Thoracic aorta (tissue), 2 donors: ENCODE measurements at regions not wholly inside any gene's neighbourhood (a gene's known extent, or its start where the extent isn't known, plus 50 kb on each side); places are given as distances from the start of the nearest gene placed in this dataset.

Experiments
- ATAC-seq: fragments of 150-250 bp; one replicate; pipeline ENCODE4 v1.8.0; 2017; ENCODE audit warnings: low read depth; ENCODE audit not compliant: insufficient number of reproducible peaks, low FRiP score
- DNase-seq: peaks from one replicate; pipeline ENCODE4 v3.0.0-alpha.2; 2020; ENCODE audit warnings: low spot score
- H3K27ac ChIP-seq, 2 donors: fragments of 200-600 bp; sonication (generic); 1 replicate in 1 of 2; 2 replicates in 1 of 2; pipeline ENCODE4 v1.5.1; 2016; ENCODE audit warnings: mild to moderate bottlenecking in 2 of 2, moderate library complexity in 2 of 2
- H3K27me3 ChIP-seq: fragments of 200-600 bp; sonication (generic); replicated peaks from 2 replicates; pipeline ENCODE4 v1.6.0; 2016; ENCODE audit warnings: mild to moderate bottlenecking; ENCODE audit not compliant: insufficient read depth
- H3K36me3 ChIP-seq: fragments of 200-600 bp; sonication (generic); one replicate; pipeline ENCODE4 v1.5.1; 2016
- H3K4me1 ChIP-seq, 2 donors: fragments of 200-600 bp; sonication (generic); 1 replicate in 1 of 2; 2 replicates in 1 of 2; pipeline versions ENCODE4 v1.5.1 to v1.6.0; 2016; ENCODE audit warnings: low read depth in 2 of 2, mild to moderate bottlenecking in 1 of 2; ENCODE audit not compliant: control insufficient read depth in 1 of 2
- H3K4me3 ChIP-seq: fragments of 200-600 bp; sonication (generic); 2 replicates; pipeline ENCODE4 v1.5.1; 2016; ENCODE audit warnings: mild to moderate bottlenecking
- H3K9me3 ChIP-seq: fragments of 200-600 bp; sonication (generic); 2 replicates; pipeline ENCODE4 v1.5.1; 2016
- TF ChIP-seq, protein P1 (sequence below): fragments of 200-600 bp; sonication (generic); IDR thresholded peaks from one replicate; pipeline ENCODE4 v1.5.1; 2019; ENCODE audit warnings: antibody characterized with exemption

GRCh38 chr2:43055086-43055912 lies 171.1 kb downstream of the ZFP36L2 start:
- Histone ChIP-seq H3K27me3 (no peaks in the 10 kb centered on the region), H3K4me1 (peaks cover 4 to 37% of the 10 kb centered on the region in 2 donors), H3K9me3 (no peaks in the 10 kb centered on the region), H3K4me3 (no peak overlapping the region), H3K36me3 (no peaks in the 10 kb centered on the region), H3K27ac (no peak overlapping the region)
- TF ChIP-seq, protein P1, sequence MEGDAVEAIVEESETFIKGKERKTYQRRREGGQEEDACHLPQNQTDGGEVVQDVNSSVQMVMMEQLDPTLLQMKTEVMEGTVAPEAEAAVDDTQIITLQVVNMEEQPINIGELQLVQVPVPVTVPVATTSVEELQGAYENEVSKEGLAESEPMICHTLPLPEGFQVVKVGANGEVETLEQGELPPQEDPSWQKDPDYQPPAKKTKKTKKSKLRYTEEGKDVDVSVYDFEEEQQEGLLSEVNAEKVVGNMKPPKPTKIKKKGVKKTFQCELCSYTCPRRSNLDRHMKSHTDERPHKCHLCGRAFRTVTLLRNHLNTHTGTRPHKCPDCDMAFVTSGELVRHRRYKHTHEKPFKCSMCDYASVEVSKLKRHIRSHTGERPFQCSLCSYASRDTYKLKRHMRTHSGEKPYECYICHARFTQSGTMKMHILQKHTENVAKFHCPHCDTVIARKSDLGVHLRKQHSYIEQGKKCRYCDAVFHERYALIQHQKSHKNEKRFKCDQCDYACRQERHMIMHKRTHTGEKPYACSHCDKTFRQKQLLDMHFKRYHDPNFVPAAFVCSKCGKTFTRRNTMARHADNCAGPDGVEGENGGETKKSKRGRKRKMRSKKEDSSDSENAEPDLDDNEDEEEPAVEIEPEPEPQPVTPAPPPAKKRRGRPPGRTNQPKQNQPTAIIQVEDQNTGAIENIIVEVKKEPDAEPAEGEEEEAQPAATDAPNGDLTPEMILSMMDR = no peak
- ATAC-seq = no peak
- no peak for DNase-seq

DNA sequence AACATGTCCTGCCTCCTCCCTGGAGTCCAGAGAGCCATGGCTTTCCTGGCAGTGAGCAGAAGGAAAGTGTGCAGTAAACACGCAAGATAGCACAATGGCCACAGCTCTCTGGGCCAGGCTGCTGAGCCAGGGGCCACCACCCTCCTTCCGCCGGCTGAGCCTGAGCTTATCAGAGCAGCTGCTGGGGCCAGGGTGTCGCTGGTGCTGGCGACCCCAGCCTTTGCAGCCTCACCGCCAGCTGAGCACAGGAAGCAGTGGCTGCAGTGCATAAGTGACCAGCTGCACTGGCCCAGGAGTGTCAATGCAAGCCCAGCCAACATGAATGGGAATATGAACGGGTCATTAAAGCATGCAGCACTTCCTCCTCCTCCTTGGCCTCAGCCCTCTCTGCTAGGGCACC lies 172.0 kb downstream of the ZFP36L2 start:
- H3K4me3 ChIP-seq = no peak overlapping the region
- H3K27ac ChIP-seq = no peak overlapping the region
- DNase-seq = no peak
- peaks cover 4 to 32% of the 10 kb centered on the region in 2 donors for H3K4me1 ChIP-seq
- TF ChIP-seq, protein P1 = no peak
- H3K9me3 ChIP-seq = no peaks in the 10 kb centered on the region
- no peak for ATAC-seq
- H3K27me3 ChIP-seq = no peaks in the 10 kb centered on the region
- H3K36me3 ChIP-seq = no peaks in the 10 kb centered on the region

DNA sequence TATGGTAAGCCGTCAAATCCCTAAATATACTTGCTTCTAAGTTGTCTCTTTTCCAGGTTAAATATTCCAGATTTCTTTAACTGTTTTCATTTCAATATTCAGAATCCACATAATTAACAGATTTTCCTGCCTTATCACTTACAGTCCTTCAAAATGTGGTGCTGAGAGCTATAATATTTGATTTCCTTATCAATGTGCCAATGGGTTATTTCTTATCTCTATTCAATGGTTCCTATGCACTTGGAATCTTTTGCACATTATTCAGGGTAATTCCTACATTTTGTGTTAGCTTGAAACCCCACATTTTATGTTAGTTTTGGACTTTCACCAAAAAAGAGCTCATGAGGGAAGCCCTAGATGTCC lies 173.5 kb downstream of the ZFP36L2 start:
- Histone ChIP-seq H3K9me3 (no peaks in the 10 kb centered on the region), H3K36me3 (no peaks in the 10 kb centered on the region), H3K4me3 (no peak overlapping the region), H3K27ac (no peak overlapping the region), H3K4me1 (peaks cover 4 to 24% of the 10 kb centered on the region in 2 donors), H3K27me3 (no peaks in the 10 kb centered on the region)
- TF ChIP-seq, protein P1 = no peak
- ATAC-seq = no peak
- DNase-seq = no peak

DNA sequence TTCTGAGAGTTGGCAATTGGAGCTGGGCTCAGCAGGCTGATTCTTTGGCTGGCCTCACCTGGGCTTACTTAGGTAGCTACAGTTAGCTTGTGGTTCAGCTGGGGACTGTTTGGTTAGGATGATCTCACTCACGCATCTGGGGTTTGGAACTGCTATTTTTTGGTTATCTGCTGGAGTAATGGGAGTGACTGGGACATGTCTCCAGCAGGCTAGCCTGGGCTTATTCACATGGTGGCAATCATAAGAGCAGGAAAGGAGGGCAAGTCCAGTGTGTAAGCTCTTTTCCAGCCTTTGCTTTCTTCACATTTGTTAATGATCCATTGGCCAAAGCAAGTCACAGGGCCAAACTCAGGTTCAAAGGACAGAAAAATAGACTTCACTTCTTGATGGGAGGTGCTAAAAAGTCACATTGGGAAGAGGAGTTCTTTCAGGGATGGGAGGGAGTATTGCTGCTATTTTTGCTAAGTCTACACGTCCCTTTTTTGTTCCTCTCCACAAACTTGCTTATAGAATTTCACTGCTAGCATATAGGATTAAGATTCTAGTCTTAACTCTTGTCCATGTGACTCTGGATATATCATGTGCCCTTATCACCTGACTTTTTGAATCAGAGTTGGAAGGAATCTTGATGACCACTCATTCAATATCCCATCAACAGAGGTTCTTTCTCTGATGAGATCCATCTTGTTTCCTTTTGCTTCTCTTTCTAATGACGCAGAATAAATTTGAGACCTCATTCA lies 174.0 kb downstream of the ZFP36L2 start:
- no peaks in the 10 kb centered on the region for H3K9me3 ChIP-seq
- no peak overlapping the region for H3K27ac ChIP-seq
- no peak overlapping the region for H3K4me3 ChIP-seq
- no peaks in the 10 kb centered on the region for H3K27me3 ChIP-seq
- TF ChIP-seq, protein P1 = no peak
- H3K4me1 ChIP-seq = peaks cover 4 to 24% of the 10 kb centered on the region in 2 donors
- ATAC-seq = no peak
- H3K36me3 ChIP-seq = no peaks in the 10 kb centered on the region
- DNase-seq = no peak

- Histone ChIP-seq H3K4me1 (peaks cover 15 to 24% of the 10 kb centered on the region in 2 donors), H3K36me3 (no peaks in the 10 kb centered on the region), H3K9me3 (no peaks in the 10 kb centered on the region), H3K27me3 (no peaks in the 10 kb centered on the region), H3K4me3 (no peak overlapping the region), H3K27ac (no peak overlapping the region)
- TF ChIP-seq, protein P1 = no peak
- ATAC-seq (no peak), DNase-seq (no peak)
Observed at GRCh38 chr2:43051338-43051737, 175.1 kb downstream of the ZFP36L2 start.
